PC-3 (cell line): ENCODE measurements at regions not wholly inside any gene's neighbourhood (a gene's known extent, or its start where the extent isn't known, plus 50 kb on each side); places are given as distances from the start of the nearest gene placed in this dataset.

Experiments
- ATAC-seq: fragments of 200-7000 bp; cut with Tn5 transposase; 2 replicates; pipeline ENCODE4 v1.9.1; 2020; ENCODE audit warnings: mild to moderate bottlenecking, moderate library complexity
- BruUV-seq: library from RNA; stranded (reverse); fragments of 400-500 nt; replicated peaks from 2 replicates; lab custom pipeline; 2021; lab: Mats Ljungman, UMichigan
- CTCF ChIA-PET: fragments of 300-600 bp; sonication (Branson Sonifier 250); formaldehyde crosslinking; loops from one replicate; lab custom pipeline; 2022; ENCODE audit warnings: antibody characterized with exemption; lab: Charles Lee
- POLR2A ChIA-PET: fragments of 300-600 bp; sonication (Branson Sonifier 250); formaldehyde crosslinking; loops from one replicate; lab custom pipeline; 2022; ENCODE audit warnings: antibody characterized with exemption; ENCODE audit not compliant: unreplicated experiment; lab: Charles Lee
- DNase-seq: peaks from one replicate; pipeline ENCODE4 v3.0.0-alpha.2; 2015
- H2AFZ ChIP-seq: fragments of 300-600 bp; sonication (generic); 2 replicates; pipeline ENCODE4 v1.6.0; 2016; ENCODE audit warnings: antibody characterized with exemption, low read length
- H3F3A ChIP-seq: fragments of 300-600 bp; sonication (generic); one replicate; pipeline ENCODE4 v1.6.0; 2017; ENCODE audit warnings: antibody characterized with exemption, low read length, control low read depth, mild to moderate bottlenecking; ENCODE audit not compliant: unreplicated experiment
- H3K27ac ChIP-seq: fragments of 300-600 bp; sonication (generic); 2 replicates; pipeline ENCODE4 v1.5.1; 2016; ENCODE audit warnings: mild to moderate bottlenecking, low read length
- H3K27me3 ChIP-seq: fragments of 300-600 bp; sonication (generic); 2 replicates; pipeline ENCODE4 v1.6.1; 2016; ENCODE audit warnings: low read length, mixed read lengths
- H3K36me3 ChIP-seq: fragments of 300-600 bp; sonication (generic); 2 replicates; pipeline ENCODE4 v1.6.1; 2016; ENCODE audit warnings: low read depth, mixed run types, low read length, mixed read lengths
- H3K4me1 ChIP-seq: fragments of 300-600 bp; sonication (generic); 2 replicates; pipeline ENCODE4 v1.5.1; 2016; ENCODE audit warnings: low read length; ENCODE audit not compliant: insufficient read depth
- H3K4me2 ChIP-seq: fragments of 300-600 bp; sonication (generic); 2 replicates; pipeline ENCODE4 v1.6.0; 2016; ENCODE audit warnings: low read length
- H3K4me3 ChIP-seq: fragments of 300-600 bp; sonication (generic); 2 replicates; pipeline ENCODE4 v1.5.1; 2016; ENCODE audit warnings: mild to moderate bottlenecking, low read length, mixed read lengths
- H3K79me2 ChIP-seq: fragments of 300-600 bp; sonication (generic); 2 replicates; pipeline ENCODE4 v1.6.1; 2017; ENCODE audit warnings: low read length, mixed read lengths
- H3K9ac ChIP-seq: fragments of 300-600 bp; sonication (generic); 2 replicates; pipeline ENCODE4 v1.6.0; 2016; ENCODE audit warnings: mild to moderate bottlenecking, low read length
- H3K9me2 ChIP-seq: fragments of 300-600 bp; sonication (generic); replicated peaks from 2 replicates; pipeline ENCODE4 v1.6.1; 2016; ENCODE audit warnings: mixed run types, low read length, mixed read lengths
- H3K9me3 ChIP-seq: fragments of 300-600 bp; sonication (generic); 2 replicates; pipeline ENCODE4 v1.6.1; 2016; ENCODE audit warnings: low read length, mixed read lengths
- H4K20me1 ChIP-seq: fragments of 300-600 bp; sonication (generic); 2 replicates; pipeline ENCODE4 v1.6.1; 2016; ENCODE audit warnings: low read length, mixed read lengths
- EZH2 ChIP-seq: fragments of 300-600 bp; sonication (generic); IDR thresholded peaks from one replicate; pipeline ENCODE4 v1.6.1; 2017; ENCODE audit warnings: antibody characterized with exemption, mild to moderate bottlenecking, low read length; ENCODE audit not compliant: unreplicated experiment
- EZH2phosphoT487 ChIP-seq: fragments of 300-600 bp; sonication (generic); IDR thresholded peaks from 2 replicates; pipeline ENCODE4 v1.6.1; 2018; ENCODE audit warnings: mild to moderate bottlenecking, antibody characterized with exemption, low read length, borderline replicate concordance
- intact Hi-C: fragments of 100-400 bp; cut with micrococcal nuclease; formaldehyde crosslinking; loops from 2 replicates; pipeline ENCODE4 v1.9.0; 2023
- TF ChIP-seq, protein P1 (sequence below): fragments of 300-600 bp; sonication (generic); conservative IDR thresholded peaks from 2 replicates; pipeline ENCODE4 v1.5.1; 2017; ENCODE audit warnings: antibody characterized with exemption, low read depth, mild to moderate bottlenecking, low read length

DNA sequence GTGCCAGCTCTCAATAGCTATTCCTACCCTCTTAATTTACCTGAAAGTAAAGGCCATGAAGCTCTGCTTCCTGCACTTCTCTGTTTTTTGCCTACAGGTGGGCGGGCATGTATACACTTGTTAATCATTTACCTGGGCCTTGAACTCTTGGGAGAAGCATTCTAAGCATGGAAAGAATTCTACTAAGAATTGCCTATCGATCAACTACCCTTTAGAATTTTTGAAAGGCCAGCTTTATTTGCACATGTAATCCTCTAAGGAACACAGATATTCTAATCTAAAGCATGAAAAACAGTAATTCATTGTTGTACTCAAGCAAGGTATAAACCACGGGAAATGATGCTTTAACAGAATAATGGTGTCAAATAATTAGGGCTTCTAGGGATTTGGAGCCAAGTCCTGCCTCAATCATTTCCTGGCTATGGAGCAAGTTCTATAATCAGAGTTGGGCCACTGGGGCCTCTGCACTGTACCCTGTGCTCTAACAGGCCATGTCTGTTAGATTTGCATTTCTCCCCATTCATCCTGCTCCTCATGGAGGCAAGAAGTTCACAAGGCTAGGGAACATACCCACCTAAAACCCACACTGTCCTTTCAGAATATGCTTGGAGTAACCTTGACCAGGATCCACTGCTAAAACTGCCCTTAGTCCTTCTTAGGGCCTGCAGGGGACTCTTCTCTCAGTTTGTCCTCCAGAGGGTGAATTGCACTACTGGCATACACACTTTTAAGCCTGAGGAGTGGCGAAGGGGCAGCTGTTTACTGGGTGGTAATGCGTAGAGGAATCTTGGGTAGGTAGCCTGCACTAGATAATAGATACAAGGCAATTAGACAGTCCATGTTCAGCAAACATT is 276.4 kb upstream of the JAG1 start:
- intact Hi-C loops: no loop called here
- Histone ChIP-seq H3K4me1 (peaks cover 9% of the 10 kb centered on the region), H3K36me3 (no peaks in the 10 kb centered on the region), H3K4me2 (no peak overlapping the region), H3K9ac (no peak overlapping the region), H4K20me1 (no peaks in the 10 kb centered on the region), H3K9me2 (no peaks in the 10 kb centered on the region), H3K27ac (no peak overlapping the region), H3K79me2 (no peaks in the 10 kb centered on the region), H2AFZ (no peak overlapping the region), H3F3A (no peaks in the 10 kb centered on the region), H3K4me3 (no peak overlapping the region), H3K27me3 (no peaks in the 10 kb centered on the region), H3K9me3 (no peaks in the 10 kb centered on the region)
- DNase-seq (no peak), ATAC-seq (no peak)
- POLR2A ChIA-PET: no interaction called here
- no TSS peak for BruUV-seq
- TF ChIP-seq EZH2phosphoT487: no peak
- TF ChIP-seq EZH2: no peak
- TF ChIP-seq, protein P1, sequence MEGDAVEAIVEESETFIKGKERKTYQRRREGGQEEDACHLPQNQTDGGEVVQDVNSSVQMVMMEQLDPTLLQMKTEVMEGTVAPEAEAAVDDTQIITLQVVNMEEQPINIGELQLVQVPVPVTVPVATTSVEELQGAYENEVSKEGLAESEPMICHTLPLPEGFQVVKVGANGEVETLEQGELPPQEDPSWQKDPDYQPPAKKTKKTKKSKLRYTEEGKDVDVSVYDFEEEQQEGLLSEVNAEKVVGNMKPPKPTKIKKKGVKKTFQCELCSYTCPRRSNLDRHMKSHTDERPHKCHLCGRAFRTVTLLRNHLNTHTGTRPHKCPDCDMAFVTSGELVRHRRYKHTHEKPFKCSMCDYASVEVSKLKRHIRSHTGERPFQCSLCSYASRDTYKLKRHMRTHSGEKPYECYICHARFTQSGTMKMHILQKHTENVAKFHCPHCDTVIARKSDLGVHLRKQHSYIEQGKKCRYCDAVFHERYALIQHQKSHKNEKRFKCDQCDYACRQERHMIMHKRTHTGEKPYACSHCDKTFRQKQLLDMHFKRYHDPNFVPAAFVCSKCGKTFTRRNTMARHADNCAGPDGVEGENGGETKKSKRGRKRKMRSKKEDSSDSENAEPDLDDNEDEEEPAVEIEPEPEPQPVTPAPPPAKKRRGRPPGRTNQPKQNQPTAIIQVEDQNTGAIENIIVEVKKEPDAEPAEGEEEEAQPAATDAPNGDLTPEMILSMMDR: no peak
- CTCF ChIA-PET: no interaction called here

DNA sequence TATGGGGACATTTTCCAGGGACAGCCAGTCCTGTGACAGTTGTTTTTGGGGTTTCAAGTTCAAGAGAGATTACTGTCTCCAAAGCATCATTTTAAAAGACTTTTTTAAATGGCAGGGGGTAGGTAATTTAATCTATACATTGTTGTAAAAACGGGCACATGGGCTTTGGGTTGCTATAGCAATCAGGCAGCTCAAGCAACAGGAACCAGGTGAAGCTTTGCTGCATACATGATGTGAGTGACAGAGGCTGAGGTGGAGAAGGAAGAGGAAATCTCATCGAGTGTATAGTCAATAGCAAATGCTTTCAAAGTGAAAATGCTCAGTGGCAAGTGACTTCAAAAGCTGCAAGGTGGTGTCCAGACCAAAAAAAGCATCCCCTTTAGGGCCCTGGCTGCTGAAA is 277.4 kb upstream of the JAG1 start:
- ChIA-PET CTCF (no interaction called here), POLR2A (interaction anchor here (0.5 kb wide), 1 partner anchor 232 kb away, joined by 9 read pairs; no protein-coding TSS in a partner anchor)
- Histone ChIP-seq H2AFZ (no peak overlapping the region), H3K9me2 (no peaks in the 10 kb centered on the region), H3K4me2 (no peak overlapping the region), H3K9ac (no peak overlapping the region), H3K4me1 (peaks cover 9% of the 10 kb centered on the region), H4K20me1 (no peaks in the 10 kb centered on the region), H3K9me3 (no peaks in the 10 kb centered on the region), H3K27ac (no peak overlapping the region), H3K4me3 (no peak overlapping the region), H3K79me2 (no peaks in the 10 kb centered on the region), H3F3A (no peaks in the 10 kb centered on the region), H3K36me3 (no peaks in the 10 kb centered on the region), H3K27me3 (no peaks in the 10 kb centered on the region)
- intact Hi-C loops: no loop called here
- ATAC-seq: no peak
- no peak for DNase-seq
- BruUV-seq: no TSS peak
- TF ChIP-seq, protein P1: no peak
- no peak for TF ChIP-seq EZH2phosphoT487
- TF ChIP-seq EZH2: no peak

GRCh38 chr20:10951904-10952303 is 278.1 kb upstream of the JAG1 start:
- H3K9ac ChIP-seq: no peak overlapping the region
- H3K4me1 ChIP-seq: peaks cover 9% of the 10 kb centered on the region
- H3K27ac ChIP-seq: no peak overlapping the region
- no peaks in the 10 kb centered on the region for H3K36me3 ChIP-seq
- DNase-seq: no peak
- no TSS peak for BruUV-seq
- TF ChIP-seq EZH2phosphoT487 (no peak), EZH2 (no peak)
- intact Hi-C loops: no loop called here
- H3K79me2 ChIP-seq: no peaks in the 10 kb centered on the region
- no peaks in the 10 kb centered on the region for H3K9me2 ChIP-seq
- no peak for ATAC-seq
- no peaks in the 10 kb centered on the region for H3K9me3 ChIP-seq
- H4K20me1 ChIP-seq: no peaks in the 10 kb centered on the region
- ChIA-PET CTCF (no interaction called here), POLR2A (interaction anchor here (0.5 kb wide), 1 partner anchor 232 kb away, joined by 9 read pairs; no protein-coding TSS in a partner anchor)
- H3K4me2 ChIP-seq: no peak overlapping the region
- no peaks in the 10 kb centered on the region for H3K27me3 ChIP-seq
- H3F3A ChIP-seq: no peaks in the 10 kb centered on the region
- no peak overlapping the region for H2AFZ ChIP-seq
- no peak overlapping the region for H3K4me3 ChIP-seq
